ENCODE measurements at regions not wholly inside any gene's neighbourhood (a gene's known extent, or its start where the extent isn't known, plus 50 kb on each side); places are given as distances from the start of the nearest gene placed in this dataset.

- Histone ChIP-seq H4K20me1 (ENCODE audit: insufficient read depth, low read length) (no peaks in the 10 kb centered on the region), H3K9me1 (ENCODE audit: insufficient read depth, low read length) (peaks cover 8% of the 10 kb centered on the region; the same call in 1 of the 2 replicates), H3K27me3 (ENCODE audit: control insufficient read depth, insufficient read depth, low read length) (no peaks in the 10 kb centered on the region), H2AK5ac (ENCODE audit: low read depth, low read length) (peak overlapping the region; percentile 12; the same call in 1 of the 2 replicates), H3K4me1 (ENCODE audit: control insufficient read depth, insufficient read depth, low read length) (peaks cover 12% of the 10 kb centered on the region), H2BK120ac (ENCODE audit: low read depth, low read length) (no peak overlapping the region), H3K23ac (ENCODE audit: low read depth, low read length) (no peak overlapping the region), H3K36me3 (ENCODE audit: control insufficient read depth, insufficient read depth, low read length) (no peaks in the 10 kb centered on the region), H3K14ac (replicated peaks; ENCODE audit: low read depth, low read length) (no peak overlapping the region), H3K9me3 (ENCODE audit: control insufficient read depth, insufficient read depth, low read length) (no peaks in the 10 kb centered on the region), H3K4me2 (ENCODE audit: low read depth, low read length) (no peak overlapping the region), H3K9ac (ENCODE audit: low read depth, low read length) (no peak overlapping the region), H3K4ac (ENCODE audit: low read depth, low read length) (no peak overlapping the region), H4K5ac (ENCODE audit: low read depth, low read length) (no peak overlapping the region), H2BK5ac (ENCODE audit: low read depth, low read length, poor library complexity, severe bottlenecking) (no peak overlapping the region), H3K56ac (ENCODE audit: extremely low read depth, insufficient read depth, low read length) (no peak overlapping the region), H3K4me3 (ENCODE audit: insufficient read depth, low read depth, low read length) (no peak overlapping the region), H2BK20ac (ENCODE audit: low read depth, low read length) (no peak overlapping the region), H2BK15ac (ENCODE audit: low read depth, low read length) (no peak overlapping the region), H2AK9ac (replicated peaks; ENCODE audit: low read depth, low read length, poor library complexity) (no peak overlapping the region), H4K8ac (ENCODE audit: low read depth in 2 of 2, low read length in 2 of 2) (no peak overlapping the region), H2AFZ (replicated peaks; ENCODE audit: low read length, poor library complexity) (no peak overlapping the region), H3K18ac (ENCODE audit: low read depth, low read length) (no peak overlapping the region), H3K79me1 (ENCODE audit: low read depth in 1 of 2, low read length in 2 of 2) (no peaks in the 10 kb centered on the region), H4K91ac (ENCODE audit: insufficient read depth, low read depth, low read length) (no peak overlapping the region), H3K27ac (ENCODE audit: insufficient read depth, low read length) (no peak overlapping the region)
- no peak for ATAC-seq (ENCODE audit: low read depth)
- intact Hi-C loops (cut with micrococcal nuclease): no loop called here
- POLR2A ChIA-PET (ENCODE audit: unreplicated experiment): no interaction called here
- BruUV-seq (replicated peaks): no TSS peak
- no CpG with 5 or more reads among the region's 3 CpGs for WGBS, 2 experiments (ENCODE audit: extremely low coverage in 2 of 2, insufficient read length in 1 of 2)
- no peak for TF ChIP-seq MXI1 (IDR thresholded peaks at IDR 0.05; ENCODE audit: borderline replicate concordance, low read depth, low read length)
- no peak for TF ChIP-seq CHD1 (IDR thresholded peaks at IDR 0.05; ENCODE audit: low read depth, low read length)
- no peak for TF ChIP-seq FOS (IDR thresholded peaks at IDR 0.05; ENCODE audit: low read depth, low read length)
- no peak for TF ChIP-seq RAD21 (IDR thresholded peaks at IDR 0.05; ENCODE audit: low read length)
- no peak for TF ChIP-seq RCOR1 (IDR thresholded peaks at IDR 0.05; ENCODE audit: insufficient replicate concordance, low read length)
- TF ChIP-seq RFX5 (IDR thresholded peaks at IDR 0.05; ENCODE audit: low read depth, low read length): no peak
- no peak for TF ChIP-seq POLR2A (IDR thresholded peaks at IDR 0.05; ENCODE audit: low read depth, low read length)
- TF ChIP-seq NFE2L2 (IDR thresholded peaks at IDR 0.05; ENCODE audit: low read depth, low read length): no peak
- in situ Hi-C loops (cut with MboI; ENCODE audit: low sequenced_read_pairs): no loop called here
- dilution Hi-C loops (cut with HindIII; ENCODE audit: low sequenced_read_pairs, unreplicated experiment): no loop called here
- DNase-seq: no peak
- CTCF ChIA-PET: interaction anchor here (1.1 to 1.4 kb wide), 2 partner anchors 17 to 115 kb away, joined by 3 to 4 read pairs; no protein-coding TSS in a partner anchor
These were observed 120.1 kb downstream of the FEM1C start for GRCh38 chr5:115424446-115424845.

All from IMR-90 (cell line).